ENCODE measurements at regions not wholly inside any gene's neighbourhood (a gene's known extent, or its start where the extent isn't known, plus 50 kb on each side); places are given as distances from the start of the nearest gene placed in this dataset.

GRCh38 chr6:14191761-14192160 is 74.2 kb downstream of the CD83 start:
- no peak for TF ChIP-seq EGR1 (IDR thresholded peaks at IDR 0.05; ENCODE audit: low read depth)
- no peak for TF ChIP-seq CTCF (IDR thresholded peaks at IDR 0.05 in 2 of 3, conservative IDR thresholded peaks at IDR 0.05 in 1 of 3; ENCODE audit: borderline replicate concordance in 1 of 3, insufficient read depth in 1 of 3, low read depth in 2 of 3, low read length in 2 of 3)
- TF ChIP-seq EZH2 (IDR thresholded peaks at IDR 0.05): no peak
- TF ChIP-seq POLR2AphosphoS5 (IDR thresholded peaks at IDR 0.05; ENCODE audit: low read depth, low read length): no peak
- no peak for TF ChIP-seq EZH2phosphoT487 (IDR thresholded peaks at IDR 0.05; ENCODE audit: borderline replicate concordance)
- TF ChIP-seq ZBTB33 (IDR thresholded peaks at IDR 0.05; ENCODE audit: extremely low read depth, insufficient replicate concordance, low read length): no peak
- TF ChIP-seq POLR2A (IDR thresholded peaks at IDR 0.05; ENCODE audit: borderline replicate concordance, extremely low read depth, insufficient read depth, insufficient read length): no peak
- TF ChIP-seq RAD21 (IDR thresholded peaks at IDR 0.05; ENCODE audit: low read depth): no peak
- no peak for TF ChIP-seq ZFX (IDR thresholded peaks at IDR 0.05)
- TF ChIP-seq JUND (IDR thresholded peaks at IDR 0.05): no peak
- TF ChIP-seq YY1 (IDR thresholded peaks at IDR 0.05; ENCODE audit: extremely low read depth, insufficient replicate concordance, low read depth, low read length): no peak

All from HCT116 (cell line).